ENCODE measurements at regions not wholly inside any gene's neighbourhood (a gene's known extent, or its start where the extent isn't known, plus 50 kb on each side); places are given as distances from the start of the nearest gene placed in this dataset.

DNA sequence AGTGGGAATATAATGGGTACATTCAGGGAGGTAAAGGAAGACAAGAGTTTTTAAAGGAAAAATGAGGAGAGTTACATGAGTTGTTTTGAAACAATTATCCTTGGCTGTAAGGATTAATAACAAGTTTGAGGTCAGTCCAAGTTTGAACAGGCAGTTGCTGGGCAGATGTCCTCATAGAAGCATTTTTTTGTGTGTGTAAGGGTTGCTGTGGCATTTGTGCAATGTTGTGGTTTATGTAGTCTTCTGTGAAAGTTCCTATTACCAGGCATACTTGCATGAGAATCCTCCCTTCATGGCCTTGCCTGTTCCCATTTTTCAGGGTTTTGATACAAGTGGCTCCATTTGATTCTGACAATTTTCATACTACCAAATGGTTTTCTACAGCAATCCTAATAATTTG lies 400.2 kb downstream of the KCNA4 start:
- Mint-ChIP-seq H3K9me3 (ENCODE audit: insufficient read depth) (peaks cover 3% of the 10 kb centered on the region), H3K4me3 (no peak overlapping the region), H3K27ac (no peak overlapping the region), H3K4me1 (no peaks in the 10 kb centered on the region), H3K27me3 (no peaks in the 10 kb centered on the region)
- H3K9me3 ChIP-seq (ENCODE audit: control extremely low read depth in 1 of 3, control insufficient read depth in 2 of 3, insufficient read depth in 1 of 3, low read length in 2 of 3): no peaks in the 10 kb centered on the region
- H3K4me2 ChIP-seq (replicated peaks; ENCODE audit: low read depth, low read length, poor library complexity, severe bottlenecking): no peak overlapping the region
- no peaks in the 10 kb centered on the region for H3K27me3 ChIP-seq (replicated peaks in 1 of 4; ENCODE audit: control extremely low read depth in 1 of 4, control insufficient read depth in 3 of 4, insufficient read depth in 4 of 4, low read length in 3 of 4)
- DNase-seq (no peak), ATAC-seq (ENCODE audit: low read depth) (no peak)
- POLR2A ChIA-PET: no interaction called here
- no peak overlapping the region for H3K9ac ChIP-seq (ENCODE audit: low read length)
- CTCF ChIA-PET: no interaction called here
- no peaks in the 10 kb centered on the region for H3K79me2 ChIP-seq (ENCODE audit: control insufficient read depth, insufficient read depth, low read length)
- no peak overlapping the region for H3K27ac ChIP-seq (ENCODE audit: low read length in 2 of 2)
- no peak for TF ChIP-seq CTCF (IDR thresholded peaks at IDR 0.05)
- no peak for TF ChIP-seq EZH2 (IDR thresholded peaks at IDR 0.05; ENCODE audit: borderline replicate concordance, insufficient read depth, low read depth, low read length, poor library complexity, severe bottlenecking)
- no peaks in the 10 kb centered on the region for H3K36me3 ChIP-seq (replicated peaks in 1 of 2; ENCODE audit: control extremely low read depth in 1 of 2, control insufficient read depth in 1 of 2, extremely low read depth in 1 of 2, insufficient read depth in 2 of 2, low read length in 1 of 2)
- intact Hi-C loops (cut with micrococcal nuclease): no loop called here
- H3K4me3 ChIP-seq (ENCODE audit: control extremely low read depth in 1 of 5, extremely low read depth in 1 of 5, insufficient read depth in 1 of 5, low read depth in 2 of 5, low read length in 4 of 5): no peak overlapping the region
- no peak overlapping the region for H2AFZ ChIP-seq (ENCODE audit: insufficient read depth, low read depth, low read length, poor library complexity, severe bottlenecking)
- H3K4me1 ChIP-seq (ENCODE audit: control insufficient read depth in 2 of 2, insufficient read depth in 2 of 2, low read length in 2 of 2): no peaks in the 10 kb centered on the region
- no peaks in the 10 kb centered on the region for H4K20me1 ChIP-seq (ENCODE audit: control insufficient read depth, insufficient read depth, low read length, poor library complexity, severe bottlenecking)

DNA sequence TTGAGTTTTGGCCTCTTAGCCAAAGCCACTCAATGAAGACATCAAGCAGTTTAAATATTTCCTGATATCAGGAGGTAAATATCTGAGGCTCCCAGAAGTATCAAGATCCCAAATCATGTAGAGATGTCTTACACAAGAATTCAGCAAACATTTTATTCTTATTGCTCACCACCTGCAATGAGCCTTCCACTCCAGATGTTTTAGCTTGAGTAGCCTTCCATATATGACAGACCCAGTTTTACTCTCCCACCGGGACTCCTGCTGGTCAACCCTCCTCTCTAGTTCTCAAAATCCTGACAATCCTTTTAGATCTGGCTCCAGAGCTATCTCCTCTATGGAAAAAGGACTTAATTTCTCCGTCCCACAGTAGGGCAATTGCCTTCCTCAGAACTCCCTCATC lies 404.4 kb downstream of the KCNA4 start:
- peaks cover 3% of the 10 kb centered on the region for H3K9me3 Mint-ChIP-seq (ENCODE audit: insufficient read depth)
- ChIA-PET POLR2A (no interaction called here), CTCF (no interaction called here)
- Histone ChIP-seq H3K36me3 (replicated peaks in 1 of 2; ENCODE audit: control extremely low read depth in 1 of 2, control insufficient read depth in 1 of 2, extremely low read depth in 1 of 2, insufficient read depth in 2 of 2, low read length in 1 of 2) (no peaks in the 10 kb centered on the region), H3K27ac (ENCODE audit: low read length in 2 of 2) (no peak overlapping the region), H3K9ac (ENCODE audit: low read length) (no peak overlapping the region), H3K4me2 (replicated peaks; ENCODE audit: low read depth, low read length, poor library complexity, severe bottlenecking) (no peak overlapping the region), H3K9me3 (ENCODE audit: control extremely low read depth in 1 of 3, control insufficient read depth in 2 of 3, insufficient read depth in 1 of 3, low read length in 2 of 3) (peaks cover 0 to 1% (median 0%) of the 10 kb centered on the region in 3 donors), H3K79me2 (ENCODE audit: control insufficient read depth, insufficient read depth, low read length) (no peaks in the 10 kb centered on the region), H3K27me3 (replicated peaks in 1 of 4; ENCODE audit: control extremely low read depth in 1 of 4, control insufficient read depth in 3 of 4, insufficient read depth in 4 of 4, low read length in 3 of 4) (no peaks in the 10 kb centered on the region), H2AFZ (ENCODE audit: insufficient read depth, low read depth, low read length, poor library complexity, severe bottlenecking) (no peak overlapping the region), H3K4me3 (ENCODE audit: control extremely low read depth in 1 of 5, extremely low read depth in 1 of 5, insufficient read depth in 1 of 5, low read depth in 2 of 5, low read length in 4 of 5) (no peak overlapping the region), H3K4me1 (ENCODE audit: control insufficient read depth in 2 of 2, insufficient read depth in 2 of 2, low read length in 2 of 2) (no peaks in the 10 kb centered on the region), H4K20me1 (ENCODE audit: control insufficient read depth, insufficient read depth, low read length, poor library complexity, severe bottlenecking) (no peaks in the 10 kb centered on the region)
- 100% methylated on average over 1 of the region's 2 CpGs for WGBS (ENCODE audit: insufficient coverage)
- no peak overlapping the region for H3K4me3 Mint-ChIP-seq
- ATAC-seq (ENCODE audit: low read depth): no peak
- H3K27ac Mint-ChIP-seq: no peak overlapping the region
- DNase-seq: no peak
- no peaks in the 10 kb centered on the region for H3K4me1 Mint-ChIP-seq
- TF ChIP-seq CTCF (IDR thresholded peaks at IDR 0.05) (no peak), EZH2 (IDR thresholded peaks at IDR 0.05; ENCODE audit: borderline replicate concordance, insufficient read depth, low read depth, low read length, poor library complexity, severe bottlenecking) (no peak)
- H3K27me3 Mint-ChIP-seq: no peaks in the 10 kb centered on the region
- intact Hi-C loops (cut with micrococcal nuclease): no loop called here

Measured in B cell (primary cell).